Fibroblast of mammary gland (primary cell): ENCODE measurements at regions not wholly inside any gene's neighbourhood (a gene's known extent, or its start where the extent isn't known, plus 50 kb on each side); places are given as distances from the start of the nearest gene placed in this dataset.

Experiments used
- DNase-seq: peaks from one replicate; pipeline ENCODE4 v3.0.0-alpha.2; 2010; ENCODE audit warnings: low read depth
- H3K4me3 ChIP-seq: 2 replicates; pipeline ENCODE4 v1.5.1; 2011; ENCODE audit warnings: low read depth, mild to moderate bottlenecking, low read length, moderate library complexity; ENCODE audit not compliant: control insufficient read depth
- TF ChIP-seq, protein P1 (sequence below): conservative IDR thresholded peaks from 2 replicates; pipeline ENCODE4 v1.5.1; 2011; ENCODE audit warnings: low read depth, low read length, inconsistent platforms; ENCODE audit not compliant: control insufficient read depth, insufficient read depth

DNA sequence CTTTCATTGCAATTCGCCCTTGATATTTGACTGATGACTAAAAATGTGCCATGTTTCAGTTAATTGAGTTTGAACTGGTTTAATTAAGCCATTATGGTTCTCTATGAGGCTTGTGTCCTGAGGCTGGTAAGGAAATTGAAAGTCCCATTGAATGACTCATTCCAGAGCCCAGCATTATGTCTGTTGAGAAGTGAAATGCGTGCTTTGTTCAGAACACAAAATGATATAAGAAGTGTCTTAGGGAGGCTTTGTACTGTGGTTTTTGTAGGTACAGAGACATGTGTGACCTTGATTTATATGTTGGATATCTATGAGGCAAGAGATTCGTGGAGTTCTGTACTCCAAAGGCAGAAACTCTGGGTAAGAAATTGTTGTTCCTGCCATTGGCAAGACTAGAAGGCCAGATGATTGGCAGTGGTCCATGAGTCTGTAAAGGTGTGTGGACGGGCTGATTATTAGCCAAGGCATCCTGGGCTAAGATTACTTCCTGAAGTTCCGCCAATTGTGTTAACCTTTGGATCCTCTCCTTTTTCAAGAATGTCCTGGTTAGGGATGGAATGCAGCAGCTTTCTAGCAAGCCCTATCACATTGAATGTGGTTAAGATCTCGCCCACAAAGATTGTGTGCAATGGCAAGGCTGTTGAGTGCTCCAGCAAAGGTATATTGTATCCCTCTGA, 103.7 kb downstream of the NPIPB5 start:
- DNase-seq, result peak; percentile 38
- TF ChIP-seq, protein P1, sequence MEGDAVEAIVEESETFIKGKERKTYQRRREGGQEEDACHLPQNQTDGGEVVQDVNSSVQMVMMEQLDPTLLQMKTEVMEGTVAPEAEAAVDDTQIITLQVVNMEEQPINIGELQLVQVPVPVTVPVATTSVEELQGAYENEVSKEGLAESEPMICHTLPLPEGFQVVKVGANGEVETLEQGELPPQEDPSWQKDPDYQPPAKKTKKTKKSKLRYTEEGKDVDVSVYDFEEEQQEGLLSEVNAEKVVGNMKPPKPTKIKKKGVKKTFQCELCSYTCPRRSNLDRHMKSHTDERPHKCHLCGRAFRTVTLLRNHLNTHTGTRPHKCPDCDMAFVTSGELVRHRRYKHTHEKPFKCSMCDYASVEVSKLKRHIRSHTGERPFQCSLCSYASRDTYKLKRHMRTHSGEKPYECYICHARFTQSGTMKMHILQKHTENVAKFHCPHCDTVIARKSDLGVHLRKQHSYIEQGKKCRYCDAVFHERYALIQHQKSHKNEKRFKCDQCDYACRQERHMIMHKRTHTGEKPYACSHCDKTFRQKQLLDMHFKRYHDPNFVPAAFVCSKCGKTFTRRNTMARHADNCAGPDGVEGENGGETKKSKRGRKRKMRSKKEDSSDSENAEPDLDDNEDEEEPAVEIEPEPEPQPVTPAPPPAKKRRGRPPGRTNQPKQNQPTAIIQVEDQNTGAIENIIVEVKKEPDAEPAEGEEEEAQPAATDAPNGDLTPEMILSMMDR, result no peak
- no peak overlapping the region for H3K4me3 ChIP-seq

DNA sequence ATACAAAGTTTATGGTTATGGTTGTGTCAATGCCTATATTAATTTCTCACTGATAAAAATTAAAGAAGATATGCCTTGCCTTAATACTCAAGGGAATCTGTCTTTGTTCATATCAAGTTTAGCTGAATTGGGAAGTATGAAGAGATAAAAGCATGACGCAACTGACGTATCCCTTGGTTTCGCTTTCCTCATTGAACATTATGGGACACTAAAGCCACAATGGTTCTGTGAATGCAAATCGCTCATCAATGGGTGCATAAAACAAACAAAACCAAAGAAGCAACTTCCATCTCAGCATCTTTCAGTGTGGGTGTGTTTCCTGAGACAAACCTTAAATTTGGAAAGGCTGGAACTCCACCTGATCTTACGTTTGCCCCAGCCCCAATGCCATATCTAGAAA, 108.2 kb downstream of the NPIPB5 start:
- H3K4me3 ChIP-seq, result no peak overlapping the region
- DNase-seq, result no peak
- TF ChIP-seq, protein P1, result no peak

DNA sequence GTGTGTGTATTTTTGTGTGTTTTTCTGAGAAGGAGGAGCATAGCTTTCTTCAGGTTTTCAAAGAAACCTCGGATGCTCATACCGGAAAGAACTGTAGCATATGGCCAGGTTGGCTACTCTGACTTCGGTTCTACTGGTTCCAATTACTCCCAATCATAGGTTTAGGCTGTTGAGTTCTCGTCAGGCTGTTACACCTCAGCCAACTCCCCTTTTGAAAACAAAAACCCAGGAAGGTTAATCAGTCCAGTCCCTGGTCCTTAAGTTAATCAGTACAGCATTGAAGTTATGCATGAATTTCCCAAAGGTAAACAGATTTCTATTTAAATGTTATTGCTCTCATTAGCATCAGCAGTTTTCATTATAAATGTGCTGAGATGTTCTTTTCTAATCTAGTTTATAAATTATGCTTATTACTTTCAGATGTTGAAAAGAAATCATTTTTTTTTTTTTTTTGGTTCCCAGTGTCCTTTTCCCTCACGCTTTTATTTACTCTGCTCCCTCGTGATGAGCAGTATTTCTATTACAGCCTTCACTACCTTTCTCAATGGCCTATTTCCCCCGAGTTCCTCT, 111.0 kb downstream of the NPIPB5 start:
- TF ChIP-seq, protein P1, result no peak
- DNase-seq, result no peak
- no peak overlapping the region for H3K4me3 ChIP-seq

DNA sequence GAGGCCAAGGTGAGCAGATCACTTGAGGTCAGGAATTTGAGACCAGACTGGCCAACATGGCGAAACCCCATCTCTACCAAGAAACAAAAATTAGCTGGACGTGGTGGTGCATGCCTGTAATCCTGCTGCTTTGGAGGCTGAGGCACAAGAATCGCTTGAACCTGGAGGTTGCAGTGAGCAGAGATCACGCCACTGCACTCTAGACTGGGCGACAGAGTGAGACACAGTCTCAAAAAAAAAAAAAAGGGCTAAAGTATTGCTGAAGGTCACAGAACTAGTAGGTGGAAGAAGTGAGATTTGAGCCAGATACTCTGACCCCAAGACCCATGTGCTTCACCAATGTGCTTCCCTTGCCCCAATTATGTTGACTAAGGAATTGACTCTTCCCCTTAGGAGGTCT, 112.0 kb downstream of the NPIPB5 start:
- no peak for DNase-seq
- H3K4me3 ChIP-seq, result no peak overlapping the region
- TF ChIP-seq, protein P1, result no peak

DNA sequence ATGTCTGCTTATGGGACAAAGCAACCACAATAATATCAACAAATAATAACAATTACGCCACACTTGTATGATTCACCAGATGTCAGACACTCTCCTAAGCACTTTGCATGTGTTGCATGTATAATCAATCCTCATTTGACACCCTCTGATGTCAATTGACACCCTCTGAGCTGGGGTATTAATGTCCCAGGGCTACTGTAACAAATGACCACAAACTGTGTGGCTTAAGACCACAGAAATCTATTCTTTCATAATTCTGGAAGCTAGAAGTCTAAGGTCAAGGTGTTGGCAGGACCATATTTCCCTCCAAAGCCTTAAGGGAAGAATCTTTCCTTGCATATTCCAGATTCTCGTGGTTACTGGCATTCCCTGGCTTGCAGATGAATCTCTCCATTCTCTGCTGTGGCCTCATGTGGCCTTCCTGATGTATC, 112.7 kb downstream of the NPIPB5 start:
- TF ChIP-seq, protein P1, result no peak
- peak; percentile 80 for DNase-seq
- H3K4me3 ChIP-seq, result no peak overlapping the region

DNA sequence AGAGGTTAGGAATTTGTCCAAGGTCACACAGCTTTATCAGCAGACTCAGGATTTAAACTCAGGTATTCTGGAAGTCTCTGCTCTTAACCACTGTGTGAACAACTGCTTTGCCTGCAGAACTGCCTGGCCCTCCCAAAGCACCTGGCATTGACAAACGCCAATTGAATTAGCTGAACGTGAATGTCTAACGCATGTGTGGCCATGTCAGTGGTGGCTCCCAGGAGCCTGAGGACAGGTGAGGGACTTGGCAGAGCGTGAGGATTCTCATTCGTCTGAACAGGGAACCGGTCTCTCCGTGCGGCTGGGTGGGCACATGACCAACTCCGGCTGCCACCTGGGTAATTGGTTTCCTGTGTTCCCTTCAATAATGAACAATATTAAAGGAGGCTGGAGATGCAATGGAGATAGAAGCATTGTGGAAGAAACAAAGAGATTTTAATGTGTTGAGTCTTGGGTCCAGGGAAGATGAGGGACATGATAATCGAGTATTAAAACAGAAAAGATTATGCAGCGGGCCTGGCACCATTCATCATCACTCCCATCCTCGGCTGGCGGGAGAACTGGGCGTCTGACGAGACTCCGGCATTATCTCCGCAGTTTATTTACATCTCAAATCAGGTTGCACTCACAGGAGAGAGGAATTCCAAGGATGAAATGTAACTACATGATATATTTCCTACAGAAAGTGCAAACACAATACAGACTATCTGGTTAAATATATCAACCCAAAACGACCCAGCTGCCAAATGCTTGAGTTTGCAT, 113.5 kb downstream of the NPIPB5 start:
- H3K4me3 ChIP-seq, result no peak overlapping the region
- TF ChIP-seq, protein P1, result no peak
- DNase-seq, result no peak
